Lung (tissue), 11 donors: ENCODE measurements at regions not wholly inside any gene's neighbourhood (a gene's known extent, or its start where the extent isn't known, plus 50 kb on each side); places are given as distances from the start of the nearest gene placed in this dataset.

Experiments
- ATAC-seq: fragments of 200-7000 bp; cut with Tn5 transposase; one replicate; pipeline ENCODE4 v1.9.1; 2020; ENCODE audit warnings: moderate number of reproducible peaks; ENCODE audit not compliant: insufficient read depth, low FRiP score
- DNase-seq, 3 donors: peaks; one replicate each; pipeline ENCODE4 v3.0.0-alpha.2; 2013 to 2017
- H3K27ac ChIP-seq, 2 donors: one replicate each; pipeline ENCODE4 v1.5.1; 2013; ENCODE audit warnings: mild to moderate bottlenecking in 2 of 2, moderate library complexity in 2 of 2, control low read depth in 1 of 2, inconsistent platforms in 1 of 2, low read depth in 1 of 2, low read length in 1 of 2
- H3K27me3 ChIP-seq, 3 donors: one replicate each; pipeline ENCODE4 v1.5.1; 2013; ENCODE audit warnings: low read length in 2 of 3; ENCODE audit not compliant: control insufficient read depth in 3 of 3, insufficient read depth in 3 of 3
- H3K36me3 ChIP-seq, 4 donors: one replicate each; pipeline ENCODE4 v1.5.1; 2013; ENCODE audit warnings: low read length in 4 of 4, mild to moderate bottlenecking in 1 of 4, moderate library complexity in 1 of 4; ENCODE audit not compliant: control insufficient read depth in 4 of 4, insufficient read depth in 4 of 4
- H3K4me1 ChIP-seq, 5 donors: one replicate each; pipeline ENCODE4 v1.5.1; 2013; ENCODE audit warnings: low read length in 5 of 5, mild to moderate bottlenecking in 2 of 5, moderate library complexity in 1 of 5; ENCODE audit not compliant: control insufficient read depth in 5 of 5, insufficient read depth in 5 of 5
- H3K4me3 ChIP-seq: one replicate; pipeline ENCODE4 v1.5.1; 2013; ENCODE audit warnings: mild to moderate bottlenecking, control low read depth, moderate library complexity
- H3K9ac ChIP-seq, 2 donors: one replicate each; pipeline ENCODE4 v1.5.1; 2013; ENCODE audit warnings: low read length in 2 of 2, control low read depth in 1 of 2; ENCODE audit not compliant: insufficient read depth in 1 of 2
- H3K9me3 ChIP-seq, 4 donors: one replicate each; pipeline ENCODE4 v1.5.1; 2013; ENCODE audit warnings: low read length in 3 of 4, mild to moderate bottlenecking in 1 of 4, moderate library complexity in 1 of 4; ENCODE audit not compliant: control insufficient read depth in 4 of 4, insufficient read depth in 3 of 4
- WGBS, 2 donors: extraction: QIAGEN DNeasy Blood & Tissue Kit; methylation state at CpG; one replicate each; pipeline ENCODE4 v1.1.7; 2013; 5-methylcytosine and 5-hydroxymethylcytosine counted together
- TF ChIP-seq, protein P1 (sequence below): IDR thresholded peaks from 2 replicates; pipeline ENCODE4 v1.5.1; 2012; ENCODE audit warnings: mild to moderate bottlenecking; ENCODE audit errors: control extremely low read depth, extremely low read depth
- donor health status: control.
- donor health status: control.
- donor health status: Bipolar disorder and iron deficiency.
- donor health status: healthy.
- donor health status: DM: yes; HTN: yes; CAD: no.

DNA sequence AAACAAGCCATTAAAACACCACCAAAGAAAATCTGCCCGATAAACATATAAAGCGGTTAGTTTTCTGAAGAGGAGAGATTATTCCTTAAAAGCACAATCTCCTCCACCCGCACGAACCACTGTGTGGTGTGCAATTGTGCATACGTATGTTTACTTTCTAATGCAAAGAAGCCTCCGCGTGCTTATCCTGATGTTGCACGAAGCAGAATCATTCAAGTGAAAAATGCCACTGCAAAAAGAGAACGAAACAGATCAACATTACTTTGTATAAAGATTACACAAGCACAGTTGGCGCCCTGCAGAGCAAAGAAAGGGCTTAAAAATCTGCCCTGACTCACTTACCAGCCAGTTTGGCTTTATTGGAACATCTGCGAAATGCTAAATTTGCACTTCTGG lies 166.8 kb downstream of the ZNF281 start:
- H3K4me3 ChIP-seq, result no peak overlapping the region
- H3K36me3 ChIP-seq, result no peaks in the 10 kb centered on the region
- TF ChIP-seq, protein P1, sequence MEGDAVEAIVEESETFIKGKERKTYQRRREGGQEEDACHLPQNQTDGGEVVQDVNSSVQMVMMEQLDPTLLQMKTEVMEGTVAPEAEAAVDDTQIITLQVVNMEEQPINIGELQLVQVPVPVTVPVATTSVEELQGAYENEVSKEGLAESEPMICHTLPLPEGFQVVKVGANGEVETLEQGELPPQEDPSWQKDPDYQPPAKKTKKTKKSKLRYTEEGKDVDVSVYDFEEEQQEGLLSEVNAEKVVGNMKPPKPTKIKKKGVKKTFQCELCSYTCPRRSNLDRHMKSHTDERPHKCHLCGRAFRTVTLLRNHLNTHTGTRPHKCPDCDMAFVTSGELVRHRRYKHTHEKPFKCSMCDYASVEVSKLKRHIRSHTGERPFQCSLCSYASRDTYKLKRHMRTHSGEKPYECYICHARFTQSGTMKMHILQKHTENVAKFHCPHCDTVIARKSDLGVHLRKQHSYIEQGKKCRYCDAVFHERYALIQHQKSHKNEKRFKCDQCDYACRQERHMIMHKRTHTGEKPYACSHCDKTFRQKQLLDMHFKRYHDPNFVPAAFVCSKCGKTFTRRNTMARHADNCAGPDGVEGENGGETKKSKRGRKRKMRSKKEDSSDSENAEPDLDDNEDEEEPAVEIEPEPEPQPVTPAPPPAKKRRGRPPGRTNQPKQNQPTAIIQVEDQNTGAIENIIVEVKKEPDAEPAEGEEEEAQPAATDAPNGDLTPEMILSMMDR, result no peak
- H3K9ac ChIP-seq, result peak overlapping the region in 1 of 2 donors; percentile 7
- ATAC-seq (no peak), DNase-seq (peak in 2 of 3 donors; percentile 33 to 73)
- peak overlapping the region; percentile 15 to 63 for H3K27ac ChIP-seq
- H3K27me3 ChIP-seq, result peaks cover 0 to 10% (median 8%) of the 10 kb centered on the region in 3 donors
- H3K4me1 ChIP-seq, result peaks cover 0 to 29% (median 3%) of the 10 kb centered on the region in 5 donors
- H3K9me3 ChIP-seq, result no peaks in the 10 kb centered on the region
- WGBS, 2 donors, result 40 to 52% methylated on average over 11 of the region's 11 CpGs

DNA sequence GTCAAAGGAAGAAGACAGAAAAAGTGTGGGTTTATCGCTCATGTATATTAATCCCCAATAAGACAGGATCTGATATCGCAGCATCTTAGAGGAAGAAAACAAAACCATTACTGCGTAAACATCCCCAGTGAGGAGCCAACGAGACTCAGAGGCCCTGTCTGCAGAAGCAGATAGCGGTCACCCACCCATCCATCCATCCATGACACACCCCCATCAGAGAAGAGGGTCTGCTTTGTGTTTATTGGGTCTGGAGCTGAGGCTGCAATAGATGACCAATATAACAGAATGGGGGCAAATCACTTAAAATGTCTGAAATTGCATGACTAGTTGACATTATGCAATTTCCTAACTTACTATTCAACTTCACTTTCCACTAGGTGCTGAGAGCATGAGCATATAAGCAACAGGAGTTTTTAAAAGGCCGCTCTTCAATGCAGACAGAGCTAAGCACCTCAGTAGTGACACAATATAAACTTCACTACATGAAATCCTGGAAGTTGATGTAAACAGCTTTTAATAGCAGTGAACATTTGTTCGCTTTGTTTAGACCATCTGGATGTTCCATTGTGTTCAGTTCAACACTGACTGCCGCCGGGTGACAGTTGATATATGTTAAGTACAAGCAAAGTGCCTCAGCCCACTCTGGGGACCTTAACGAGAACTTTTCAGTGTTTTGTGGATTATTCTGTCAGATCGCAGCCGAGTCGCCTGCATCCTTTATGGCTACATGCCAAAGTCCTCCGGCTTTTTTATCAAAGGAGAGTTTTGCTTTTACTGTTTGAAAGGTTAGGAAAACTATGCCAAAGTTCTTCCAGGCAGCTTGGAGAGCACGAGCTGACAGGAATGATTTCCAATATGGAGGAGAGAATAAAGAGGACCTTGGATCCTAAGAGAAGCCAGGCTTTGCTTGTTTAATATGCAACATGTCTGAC lies 167.5 kb downstream of the ZNF281 start:
- ATAC-seq, result no peak

DNA sequence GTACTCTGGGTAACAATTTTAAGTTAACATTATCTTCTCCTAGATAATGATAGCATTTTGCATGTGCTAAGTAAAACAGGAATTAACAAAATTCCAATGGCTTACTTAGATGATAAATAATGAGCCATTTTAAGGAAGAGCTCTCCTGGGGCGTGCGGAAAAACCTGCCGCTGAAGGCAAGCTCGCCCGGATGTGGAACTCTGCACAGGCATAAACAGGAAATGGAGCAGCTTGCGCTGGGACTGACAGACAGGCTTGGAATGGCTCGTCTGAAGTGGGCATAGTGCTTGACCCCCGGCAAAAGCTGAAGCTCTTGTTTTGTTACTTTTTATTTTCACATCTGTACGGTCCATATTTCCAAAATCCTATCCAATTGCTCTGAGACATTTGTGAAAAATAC lies 169.2 kb downstream of the ZNF281 start:
- no peaks in the 10 kb centered on the region for H3K36me3 ChIP-seq
- no peak overlapping the region for H3K9ac ChIP-seq
- H3K4me3 ChIP-seq, result no peak overlapping the region
- no peak overlapping the region for H3K27ac ChIP-seq
- peaks cover 0 to 29% (median 3%) of the 10 kb centered on the region in 5 donors for H3K4me1 ChIP-seq
- no peaks in the 10 kb centered on the region for H3K27me3 ChIP-seq
- DNase-seq (peak; percentile 63 to 80 (median 68)), ATAC-seq (no peak)
- no peaks in the 10 kb centered on the region for H3K9me3 ChIP-seq
- TF ChIP-seq, protein P1, result no peak
- WGBS, 2 donors, result 19 to 36% methylated on average over 9 of the region's 9 CpGs

More for the DNA sequence above, 167.5 kb downstream of the ZNF281 start:
- no peaks in the 10 kb centered on the region for H3K36me3 ChIP-seq
- peak; percentile 66 to 86 (median 86) for DNase-seq
- H3K27ac ChIP-seq, result peak overlapping the region; percentile 15 to 63
- H3K4me3 ChIP-seq, result no peak overlapping the region
- TF ChIP-seq, protein P1, result no peak
- H3K9ac ChIP-seq, result peak overlapping the region in 1 of 2 donors; percentile 7
- H3K27me3 ChIP-seq, result peaks cover 0 to 6% (median 4%) of the 10 kb centered on the region in 3 donors
- peaks cover 0 to 29% (median 3%) of the 10 kb centered on the region in 5 donors for H3K4me1 ChIP-seq
- 30 to 32% methylated on average over 15 of the region's 15 CpGs for WGBS, 2 donors
- no peaks in the 10 kb centered on the region for H3K9me3 ChIP-seq
